Transverse colon (tissue), 3 donors: ENCODE measurements at regions not wholly inside any gene's neighbourhood (a gene's known extent, or its start where the extent isn't known, plus 50 kb on each side); places are given as distances from the start of the nearest gene placed in this dataset.

Experiments used
- EP300 ChIP-seq: sonication (generic); formaldehyde crosslinking; IDR thresholded peaks from one replicate; pipeline ENCODE4 v1.6.1; 2017; ENCODE audit warnings: antibody characterized with exemption, low read depth
- POLR2A ChIP-seq: fragments of 450-650 bp; IDR thresholded peaks from one replicate; pipeline ENCODE4 v1.6.1; 2016; ENCODE audit warnings: antibody characterized with exemption, mild to moderate bottlenecking, moderate library complexity
- TF ChIP-seq, protein P1 (sequence below), 5 experiments: fragments of 200-600 bp in 3 of 5; fragments of 450-650 bp in 2 of 5; sonication (generic) in 3 of 5; IDR thresholded peaks; 1 replicate in 2 of 5; 2 replicates in 3 of 5; pipeline ENCODE4 v1.5.1; 2016 to 2017; ENCODE audit warnings: antibody characterized with exemption in 5 of 5, inconsistent platforms in 3 of 5, mild to moderate bottlenecking in 2 of 5, moderate library complexity in 1 of 5

DNA sequence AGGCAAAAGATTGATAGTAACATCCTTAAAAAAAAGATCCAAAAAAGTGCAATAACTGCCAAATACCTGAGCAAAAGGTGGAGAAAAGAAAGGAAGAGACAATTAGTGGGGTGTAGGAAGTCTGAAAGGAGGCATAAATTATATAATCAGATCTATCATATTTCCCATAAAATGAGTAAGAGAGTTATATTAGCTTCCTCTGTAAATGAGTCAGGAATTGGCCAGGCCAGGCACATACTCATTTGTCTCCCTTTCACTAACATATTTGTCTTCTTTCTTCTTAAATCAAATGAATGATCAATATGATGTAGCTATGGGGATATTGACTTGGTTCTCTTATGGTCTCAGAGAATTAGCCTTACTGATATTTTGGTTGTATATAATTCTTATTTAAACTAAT, 292.3 kb upstream of the CADM2 start:
- TF ChIP-seq POLR2A (no peak), EP300 (no peak)
- TF ChIP-seq, protein P1, sequence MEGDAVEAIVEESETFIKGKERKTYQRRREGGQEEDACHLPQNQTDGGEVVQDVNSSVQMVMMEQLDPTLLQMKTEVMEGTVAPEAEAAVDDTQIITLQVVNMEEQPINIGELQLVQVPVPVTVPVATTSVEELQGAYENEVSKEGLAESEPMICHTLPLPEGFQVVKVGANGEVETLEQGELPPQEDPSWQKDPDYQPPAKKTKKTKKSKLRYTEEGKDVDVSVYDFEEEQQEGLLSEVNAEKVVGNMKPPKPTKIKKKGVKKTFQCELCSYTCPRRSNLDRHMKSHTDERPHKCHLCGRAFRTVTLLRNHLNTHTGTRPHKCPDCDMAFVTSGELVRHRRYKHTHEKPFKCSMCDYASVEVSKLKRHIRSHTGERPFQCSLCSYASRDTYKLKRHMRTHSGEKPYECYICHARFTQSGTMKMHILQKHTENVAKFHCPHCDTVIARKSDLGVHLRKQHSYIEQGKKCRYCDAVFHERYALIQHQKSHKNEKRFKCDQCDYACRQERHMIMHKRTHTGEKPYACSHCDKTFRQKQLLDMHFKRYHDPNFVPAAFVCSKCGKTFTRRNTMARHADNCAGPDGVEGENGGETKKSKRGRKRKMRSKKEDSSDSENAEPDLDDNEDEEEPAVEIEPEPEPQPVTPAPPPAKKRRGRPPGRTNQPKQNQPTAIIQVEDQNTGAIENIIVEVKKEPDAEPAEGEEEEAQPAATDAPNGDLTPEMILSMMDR (IDR thresholded peaks at IDR 0.05), result no peak
